Heart left ventricle (tissue), 13 donors: ENCODE measurements at regions not wholly inside any gene's neighbourhood (a gene's known extent, or its start where the extent isn't known, plus 50 kb on each side); places are given as distances from the start of the nearest gene placed in this dataset.

Experiments
- CTCF ChIP-seq, 12 donors: fragments of 200-600 bp; sonication (generic) in 4 of 12; IDR thresholded peaks; one replicate each; pipeline versions ENCODE4 v1.5.0 to v1.8.0; 2018 to 2022; ENCODE audit warnings: antibody characterized with exemption in 12 of 12, mild to moderate bottlenecking in 5 of 12
- POLR2A ChIP-seq, 2 donors: fragments of 450-650 bp; IDR thresholded peaks; one replicate each; pipeline ENCODE4 v1.6.1; 2017; ENCODE audit warnings: antibody characterized with exemption in 2 of 2, mild to moderate bottlenecking in 2 of 2, moderate library complexity in 2 of 2
- donor health status: ischemic (EF 13 %, LVEDD 7.1; RV severe dilation, severe dysfunction).
- donor health status: DM: no; HTN: yes; CAD: no.
- donor health status: DM: no; HTN: no; CAD: no.
- donor health status: ischemic (EF 25% LVEDD 6.9; RV normal size, moderate dysfunction).
- donor health status: ischemic (EF 25% LVEDD 5.7; RV mildly dilated, moderate dysfunction).
- donor health status: ischemic (EF 35%, LVEDD 5.7; RV mildly dilated, moderate dysfunction).
- donor health status: nonischemic (EF 11% LVEDD 7.7; RV severe dilation, severe dysfunction).
- donor health status: DM: yes; HTN: yes; CAD: no.
- donor health status: PGD.
- donor health status: ischemic (EF 29% LVEDD 5.4; RV normal size, mild dysfunction).
- donor health status: nonischemic (EF 23%, LVEDD 6.1; RV moderate dilation, normal function).

GRCh38 chrY:7835416-7835815 is 923.9 kb upstream of the AMELY start:
- TF ChIP-seq POLR2A (IDR thresholded peaks at IDR 0.05) (no peak), CTCF (IDR thresholded peaks at IDR 0.05) (no peak)
